H54 (cell line): ENCODE measurements at regions not wholly inside any gene's neighbourhood (a gene's known extent, or its start where the extent isn't known, plus 50 kb on each side); places are given as distances from the start of the nearest gene placed in this dataset.

Source experiments
- DNase-seq: peaks from one replicate; pipeline ENCODE4 v3.0.0; 2011; ENCODE audit warnings: low spot score, mixed read lengths; ENCODE audit not compliant: insufficient read length
- FAIRE-seq: peaks from 3 replicates; lab custom pipeline; 2011; peaks lifted over from hg19 to GRCh38; lab: Jason Lieb, UNC
- POLR2A ChIP-seq: IDR thresholded peaks from 2 replicates; pipeline ENCODE4 v1.6.1; 2011; ENCODE audit warnings: low read depth, mild to moderate bottlenecking, low read length

DNA sequence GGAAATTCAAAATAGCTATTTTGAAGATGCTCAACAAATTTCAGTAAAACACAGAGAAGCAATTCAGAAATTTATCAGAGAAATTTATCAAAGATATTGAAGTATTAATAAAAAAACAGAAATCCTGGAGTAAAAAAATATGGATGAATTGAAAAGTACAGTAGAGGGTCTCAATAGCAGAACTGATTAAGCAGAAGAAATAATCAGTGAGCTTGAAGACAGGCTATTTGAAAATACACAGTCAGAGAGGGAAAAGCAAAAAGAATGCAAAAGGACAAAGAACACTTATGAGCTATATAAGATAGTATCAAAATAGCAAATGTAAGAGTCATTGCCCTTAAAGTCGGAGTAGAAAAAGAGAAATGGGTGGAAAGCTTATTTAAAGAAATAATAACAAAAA, 107.9 kb upstream of the PPP2R2B start:
- FAIRE-seq = no peak
- no peak for DNase-seq
- TF ChIP-seq POLR2A = no peak

DNA sequence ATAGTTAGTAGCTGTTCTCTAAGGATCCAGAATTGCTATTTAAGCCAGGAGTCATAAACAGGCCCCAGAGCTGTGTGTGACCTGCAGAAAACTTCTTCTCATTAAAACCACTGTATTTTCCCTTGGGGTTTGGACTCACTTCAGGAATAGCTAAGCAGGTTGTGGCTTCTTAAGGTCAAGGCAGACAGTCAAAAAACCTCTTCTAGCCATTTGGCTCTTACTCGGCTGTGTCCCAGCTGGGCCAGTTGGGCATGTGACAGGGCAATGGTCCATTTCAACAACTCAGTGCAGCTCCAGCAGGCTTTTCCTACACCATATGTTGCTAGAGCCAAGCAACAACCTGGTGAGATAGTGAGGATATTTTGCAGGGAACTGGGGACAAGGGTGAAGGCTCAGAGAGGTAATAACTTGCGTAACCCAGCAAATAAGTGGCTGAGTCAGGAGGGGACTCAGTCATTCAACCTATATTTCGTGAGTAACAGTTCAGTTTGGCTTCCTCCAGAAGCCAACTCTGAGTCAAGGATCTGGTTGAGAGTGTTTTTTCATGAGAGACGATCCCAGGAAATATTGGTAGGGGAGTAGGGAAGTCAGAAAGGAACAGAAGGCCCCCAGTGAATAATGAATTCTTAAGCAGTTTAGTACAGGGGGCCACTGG, 115.4 kb upstream of the PPP2R2B start:
- DNase-seq = no peak
- TF ChIP-seq POLR2A = no peak
- FAIRE-seq = peak; percentile 6

DNA sequence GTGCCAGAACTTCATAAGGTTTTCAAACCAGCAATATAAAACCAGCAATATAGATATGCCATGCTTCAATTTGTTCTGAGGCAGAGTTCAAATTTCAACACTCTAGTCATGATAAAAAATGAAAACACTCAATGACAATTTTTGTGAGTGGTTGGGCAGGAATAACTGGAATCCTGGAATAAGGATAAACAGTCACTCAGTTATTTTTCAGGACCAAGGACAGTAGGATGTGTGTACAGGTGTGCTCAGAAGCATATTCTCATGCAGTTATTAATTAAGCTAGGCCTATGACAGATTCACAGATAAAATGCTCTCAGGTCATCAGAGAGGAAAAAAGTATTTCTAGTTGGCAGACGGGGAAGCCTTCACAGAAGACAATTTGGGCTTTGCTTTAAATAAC, 117.3 kb upstream of the PPP2R2B start:
- TF ChIP-seq POLR2A = no peak
- DNase-seq (no peak), FAIRE-seq (no peak)

DNA sequence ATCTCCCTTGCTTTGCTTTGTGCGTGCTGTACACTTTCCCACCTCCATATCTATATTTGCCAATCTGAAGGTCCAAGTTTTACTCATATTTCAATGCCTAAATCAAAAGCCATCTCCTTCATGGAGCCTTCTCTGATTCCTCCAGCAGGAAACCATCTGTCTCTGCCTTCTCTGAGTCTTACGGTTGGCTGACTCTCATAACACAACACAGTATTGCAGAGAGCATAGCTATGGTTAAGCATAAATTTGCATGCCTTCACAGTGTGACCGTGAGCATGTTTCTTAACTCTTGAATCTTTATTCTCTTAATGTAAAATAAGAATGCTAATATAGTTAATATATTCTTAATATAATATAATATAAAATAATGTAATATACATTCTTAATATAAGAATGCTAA, 136.8 kb upstream of the PPP2R2B start:
- no peak for TF ChIP-seq POLR2A
- no peak for DNase-seq
- FAIRE-seq = no peak

DNA sequence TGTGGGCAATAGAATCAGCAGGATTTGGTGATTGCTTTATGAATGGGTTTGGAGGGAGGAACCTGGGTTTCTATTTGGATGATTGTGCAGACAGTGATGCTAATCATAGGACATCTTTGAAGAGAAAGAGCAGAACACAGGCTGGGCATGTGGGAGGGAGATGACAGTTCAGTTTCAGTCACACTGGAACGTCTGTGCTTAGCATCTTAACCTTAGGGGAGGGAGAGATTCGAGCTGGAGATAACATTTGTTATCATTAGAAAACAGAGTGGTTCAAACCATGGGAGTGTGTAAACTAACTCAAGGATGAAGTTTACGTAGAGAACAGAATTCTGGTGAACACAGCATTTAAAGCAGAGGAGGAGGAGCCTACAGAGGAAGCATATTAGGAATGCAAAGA, 138.6 kb upstream of the PPP2R2B start:
- DNase-seq = no peak
- no peak for TF ChIP-seq POLR2A
- FAIRE-seq = no peak

DNA sequence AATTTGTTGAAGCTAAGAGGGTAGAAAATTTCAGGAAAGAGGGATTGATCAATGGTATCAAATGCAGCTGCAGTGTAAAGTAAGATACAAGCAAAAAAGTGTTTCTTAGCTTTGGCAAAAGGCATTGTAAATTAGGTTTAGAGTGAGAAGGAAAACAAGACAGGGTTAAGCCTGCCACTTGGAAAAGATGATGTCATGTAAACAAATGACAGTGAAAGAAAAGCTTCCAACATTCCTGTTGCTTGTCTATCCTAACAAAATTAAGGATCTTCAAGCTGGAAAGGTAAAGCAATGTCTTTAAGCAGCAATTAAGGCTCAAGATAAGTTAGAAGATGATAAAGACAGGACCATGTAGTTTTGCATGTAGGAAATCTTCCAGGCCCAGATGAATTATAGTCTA, 139.1 kb upstream of the PPP2R2B start:
- FAIRE-seq (no peak), DNase-seq (no peak)
- TF ChIP-seq POLR2A = no peak

DNA sequence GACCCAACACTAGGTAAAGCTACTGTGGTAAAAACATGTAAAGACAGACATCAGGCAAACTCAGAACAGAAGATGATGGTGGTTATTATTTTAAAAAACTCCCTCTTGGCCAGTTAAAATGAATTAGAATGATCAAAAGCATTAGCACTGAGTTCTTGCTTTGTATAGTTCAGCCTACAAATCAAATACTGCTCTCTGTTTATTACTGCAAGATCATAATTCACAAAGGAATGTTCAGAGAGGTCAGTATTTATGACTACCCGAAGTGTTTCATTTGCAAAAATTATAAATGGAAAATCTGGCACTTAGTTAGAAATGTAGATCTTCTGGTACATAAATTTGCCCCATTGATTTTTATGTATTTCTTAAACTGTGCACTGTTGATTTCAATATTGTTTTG, 140.3 kb upstream of the PPP2R2B start:
- TF ChIP-seq POLR2A = no peak
- DNase-seq (no peak), FAIRE-seq (no peak)

DNA sequence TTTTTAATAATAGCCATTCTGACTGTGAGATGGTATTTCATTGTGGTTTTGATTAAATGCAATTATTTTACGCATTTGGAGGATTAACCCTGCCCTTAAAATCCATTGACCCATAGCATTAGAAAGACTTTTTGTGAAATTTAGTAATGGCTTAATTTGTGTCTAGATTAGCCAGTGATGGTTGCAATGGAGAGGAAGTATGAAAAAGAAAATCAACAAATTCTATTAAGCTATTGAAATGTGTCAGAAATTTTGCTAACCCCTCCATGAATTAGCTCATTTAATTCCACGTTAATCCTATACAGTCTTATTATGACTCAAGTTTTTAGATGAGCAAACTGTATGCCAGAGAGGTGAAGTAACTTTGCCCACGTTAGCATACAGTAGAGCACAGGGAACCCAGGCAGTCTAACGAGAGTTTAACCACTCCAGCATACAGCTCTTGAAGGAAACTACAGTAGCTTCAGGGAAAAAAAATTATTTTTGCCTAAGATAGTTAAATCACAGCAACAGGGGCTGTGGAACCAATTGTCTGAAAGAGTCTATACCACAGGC, 158.2 kb upstream of the PPP2R2B start:
- TF ChIP-seq POLR2A = no peak
- FAIRE-seq (no peak), DNase-seq (no peak)

DNA sequence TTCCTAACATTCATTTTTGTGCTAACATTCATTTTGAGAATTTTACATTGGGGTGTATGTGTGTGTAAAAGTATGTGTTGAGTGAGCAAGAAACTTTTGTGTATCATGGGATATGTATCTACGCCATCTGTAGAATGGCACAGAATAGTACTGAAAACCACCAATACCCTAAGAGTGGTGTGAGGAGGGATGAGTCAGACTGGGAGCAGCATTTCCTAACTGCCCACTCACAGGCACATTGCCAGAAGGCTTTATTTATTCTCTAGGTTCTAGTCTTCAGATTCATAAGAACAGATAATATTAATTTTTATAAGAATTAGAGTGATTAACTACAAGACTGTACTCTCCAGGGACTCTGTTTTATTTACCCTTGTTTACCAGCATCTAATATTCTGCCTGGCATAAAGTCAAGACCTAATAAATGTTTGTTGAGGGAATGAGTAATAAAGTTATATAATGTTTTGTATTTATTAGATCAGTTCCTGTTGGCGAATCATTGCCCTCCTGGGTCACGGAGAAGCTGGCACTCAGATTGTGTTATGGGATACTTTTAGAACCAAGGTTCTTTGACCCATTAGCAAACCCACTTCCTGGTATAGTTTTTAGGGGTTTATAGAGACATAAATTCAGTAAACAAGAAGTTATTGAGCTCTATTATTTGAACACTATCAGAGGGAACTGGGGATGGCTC, 159.1 kb upstream of the PPP2R2B start:
- FAIRE-seq = peak; percentile 92
- no peak for TF ChIP-seq POLR2A
- DNase-seq = peak; percentile 49

DNA sequence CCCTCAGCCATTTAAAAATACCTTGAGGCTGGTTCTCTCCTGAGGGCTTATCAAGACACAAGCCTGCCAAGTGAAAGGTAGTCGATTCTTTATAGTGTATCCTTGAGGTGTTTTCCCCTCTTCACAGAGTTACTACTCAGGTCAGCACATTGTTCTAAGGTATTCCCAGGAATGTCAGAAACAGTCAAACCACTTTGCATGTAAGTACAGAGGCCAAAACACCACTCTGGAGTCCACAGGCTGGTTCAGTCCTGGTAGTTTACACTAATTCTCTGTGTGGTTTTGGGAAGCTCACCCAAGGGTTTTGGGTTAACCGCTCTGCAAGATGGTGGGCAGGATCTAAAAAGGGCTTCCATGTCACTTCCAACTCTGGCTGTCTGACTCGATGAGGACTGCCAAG, 162.3 kb upstream of the PPP2R2B start:
- FAIRE-seq (no peak), DNase-seq (no peak)
- TF ChIP-seq POLR2A = no peak

DNA sequence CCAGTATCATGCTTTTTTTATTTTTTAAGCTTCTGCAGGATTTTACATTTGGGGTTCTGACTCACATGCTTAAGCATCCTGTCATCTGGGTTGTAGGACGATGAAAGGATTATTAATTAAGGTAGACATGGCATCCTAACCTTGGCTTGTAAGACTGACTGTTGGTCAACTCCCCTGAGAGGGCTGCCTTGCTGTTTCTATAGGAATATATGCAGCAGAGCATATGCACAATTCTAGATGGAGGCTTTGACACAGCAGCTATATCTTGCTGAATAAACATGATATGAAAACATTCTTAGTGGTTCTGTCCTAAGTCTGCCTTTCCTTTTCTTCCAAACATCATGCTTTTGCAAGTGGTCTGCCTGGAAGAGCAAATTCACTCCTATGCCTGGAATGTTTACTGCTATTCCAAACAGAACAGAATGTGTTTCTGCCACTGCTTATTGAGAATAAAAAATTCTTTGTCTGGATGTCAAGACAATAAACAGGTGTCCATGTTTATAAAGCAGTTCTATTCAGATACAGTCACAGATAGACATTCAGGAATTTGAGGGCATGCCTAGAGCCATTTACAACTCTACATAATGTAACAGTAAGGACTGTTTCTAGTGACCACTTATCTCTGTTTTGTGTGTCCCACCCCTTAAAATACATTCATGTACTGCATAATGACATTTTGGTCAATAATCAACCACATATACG, 166.2 kb upstream of the PPP2R2B start:
- no peak for DNase-seq
- no peak for TF ChIP-seq POLR2A
- no peak for FAIRE-seq

DNA sequence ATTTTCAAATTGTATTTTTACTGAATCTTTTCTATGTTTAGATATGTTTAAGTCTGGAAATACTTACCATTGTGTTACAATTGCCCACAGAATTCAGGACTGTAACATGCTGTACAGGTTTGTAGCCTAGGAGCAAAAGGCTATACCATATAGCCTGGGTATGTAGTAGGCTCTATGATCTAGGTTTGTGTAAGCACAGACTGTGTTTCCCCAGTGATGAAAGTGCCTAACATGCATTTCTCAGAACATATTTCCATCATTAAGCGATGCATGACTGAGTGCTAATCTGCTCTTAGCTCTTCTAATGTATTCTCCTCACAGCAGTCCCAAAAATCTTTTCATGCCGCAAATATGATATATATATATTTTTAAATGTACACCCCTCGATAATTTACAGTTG, 166.7 kb upstream of the PPP2R2B start:
- FAIRE-seq = no peak
- TF ChIP-seq POLR2A = no peak
- DNase-seq = no peak

DNA sequence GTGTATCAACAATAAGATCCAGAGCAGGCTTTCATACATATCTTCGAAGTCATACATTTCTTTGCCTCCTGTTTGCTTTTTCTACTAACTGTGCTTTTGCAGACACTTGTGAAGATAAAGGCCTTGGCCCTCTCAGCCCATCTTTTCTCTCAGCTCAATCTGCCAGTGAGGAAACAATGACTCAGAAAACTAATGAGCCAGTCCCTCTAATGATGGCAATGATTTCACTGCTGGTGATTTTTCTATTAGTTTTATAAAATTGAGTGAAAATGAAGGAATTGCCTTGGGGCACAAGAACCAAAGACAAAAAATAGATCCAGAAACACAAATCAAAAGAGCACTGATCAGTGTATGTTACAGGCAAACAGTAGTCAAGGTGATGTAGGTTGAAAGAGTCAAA, 167.7 kb upstream of the PPP2R2B start:
- TF ChIP-seq POLR2A = no peak
- DNase-seq (no peak), FAIRE-seq (no peak)

DNA sequence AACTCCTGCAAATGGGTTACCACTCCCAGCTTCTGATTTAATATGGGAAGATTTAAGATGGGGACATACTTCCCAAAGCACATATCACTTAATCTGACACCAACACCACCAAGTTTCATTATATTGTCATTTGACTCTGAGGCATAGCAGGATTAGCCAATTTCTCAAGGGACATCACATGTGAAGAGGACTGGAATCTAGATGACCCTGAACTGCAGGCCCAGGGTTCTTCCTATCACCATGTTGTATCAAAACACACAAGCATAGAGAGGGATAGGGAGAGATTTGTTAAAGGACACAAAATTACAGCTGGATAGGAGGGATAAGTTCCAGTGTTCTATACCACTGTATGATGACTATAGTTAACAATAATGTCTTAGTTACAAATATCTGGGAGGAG, 168.3 kb upstream of the PPP2R2B start:
- no peak for TF ChIP-seq POLR2A
- FAIRE-seq (no peak), DNase-seq (no peak)
